ENCODE measurements at regions not wholly inside any gene's neighbourhood (a gene's known extent, or its start where the extent isn't known, plus 50 kb on each side); places are given as distances from the start of the nearest gene placed in this dataset.

DNA sequence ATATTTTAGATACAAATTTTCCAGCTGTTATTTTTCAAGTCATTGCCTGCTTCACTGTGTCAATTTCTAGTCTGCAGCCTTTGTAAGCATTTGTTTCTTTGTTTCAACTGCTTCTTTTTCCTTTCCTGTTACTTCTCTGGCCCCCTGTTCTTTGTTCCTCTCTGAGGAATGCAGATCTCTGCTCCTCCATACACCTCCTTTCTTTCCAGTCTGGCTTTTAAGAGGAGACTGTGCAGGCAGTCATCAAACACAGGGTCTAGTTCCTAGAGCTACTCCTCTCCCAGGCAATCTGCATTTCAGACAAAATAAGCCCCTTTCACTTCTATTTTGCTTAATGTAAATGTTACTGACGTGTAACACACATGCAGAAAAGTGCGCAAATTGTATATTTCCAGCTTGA, 502.9 kb downstream of the PDCD6IP start:
- in situ Hi-C loops (cut with MboI) (no loop called here), intact Hi-C loops (cut with micrococcal nuclease; ENCODE audit: unreplicated experiment) (no loop called here)
- DNase-seq (ENCODE audit: low read depth, low spot score) (no peak), FAIRE-seq (no peak), ATAC-seq (no peak)
- no peak overlapping the region for H2AFZ ChIP-seq (ENCODE audit: control insufficient read depth, low read depth, low read length)
- no peaks in the 10 kb centered on the region for H3K27me3 ChIP-seq (replicated peaks in 1 of 2; ENCODE audit: control insufficient read depth in 2 of 2, insufficient read depth in 2 of 2, low read length in 1 of 2)
- CTCF ChIA-PET, result no interaction called here
- SMC1A ChIA-PET (ENCODE audit: uncharacterized antibody, unreplicated experiment), result interaction anchor here (0.9 kb wide), 1 partner anchor 41 kb away, joined by 3 read pairs; no protein-coding TSS in a partner anchor
- RAD21 ChIA-PET (ENCODE audit: unreplicated experiment), result no interaction called here
- BruUV-seq (replicated peaks), result no TSS peak
- TF ChIP-seq POLR2AphosphoS5 (IDR thresholded peaks at IDR 0.05; ENCODE audit: low read length), result no peak
- TF ChIP-seq ZNF217 (IDR thresholded peaks at IDR 0.05), result no peak
- no peak for TF ChIP-seq SREBF2 (IDR thresholded peaks at IDR 0.05; ENCODE audit: low read length)
- TF ChIP-seq TCF3 (IDR thresholded peaks at IDR 0.05; ENCODE audit: borderline replicate concordance, insufficient read depth, low read depth, low read length), result no peak
- no peak for TF ChIP-seq FOXK2 (IDR thresholded peaks at IDR 0.05)
- no peak for TF ChIP-seq BACH1 (IDR thresholded peaks at IDR 0.05; ENCODE audit: borderline replicate concordance)
- TF ChIP-seq HDGF (IDR thresholded peaks at IDR 0.05), result no peak
- no peak for TF ChIP-seq TCF12 (IDR thresholded peaks at IDR 0.05; ENCODE audit: low read depth, low read length)
- no peak for TF ChIP-seq KDM1A (IDR thresholded peaks at IDR 0.05; ENCODE audit: borderline replicate concordance)
- TF ChIP-seq ESRRA (IDR thresholded peaks at IDR 0.05; ENCODE audit: low read length), result no peak
- no peak for TF ChIP-seq ZNF622 (IDR thresholded peaks at IDR 0.05)
- no peak for TF ChIP-seq ZNF384 (IDR thresholded peaks at IDR 0.05; ENCODE audit: borderline replicate concordance, low read depth, low read length)
- no peak for TF ChIP-seq JUNB (IDR thresholded peaks at IDR 0.05)
- no peak for TF ChIP-seq CEBPB (IDR thresholded peaks at IDR 0.05; ENCODE audit: borderline replicate concordance in 1 of 2, low read depth in 2 of 2, low read length in 2 of 2)
- no peaks in the 10 kb centered on the region for H3K9me3 ChIP-seq (replicated peaks; ENCODE audit: control insufficient read depth, insufficient read depth, low read length)
- no peak overlapping the region for H3K4me2 ChIP-seq (ENCODE audit: control insufficient read depth, insufficient read depth)
- H4K20me1 ChIP-seq (ENCODE audit: control insufficient read depth, insufficient read depth), result no peaks in the 10 kb centered on the region
- H3K36me3 ChIP-seq (ENCODE audit: control insufficient read depth in 2 of 2, insufficient read depth in 2 of 2, low read length in 1 of 2), result no peaks in the 10 kb centered on the region
- H3K4me3 ChIP-seq, result no peak overlapping the region
- H3K4me1 ChIP-seq (ENCODE audit: control insufficient read depth, insufficient read depth, low read length), result no peaks in the 10 kb centered on the region
- POLR2A ChIA-PET, result no interaction called here
- no peak overlapping the region for H3K9ac ChIP-seq (ENCODE audit: control insufficient read depth, insufficient read depth, low read length)
- 50% methylated on average over 2 of the region's 2 CpGs for WGBS (ENCODE audit: insufficient coverage, insufficient replicate concordance, low lambda C conversion rate, missing lambda C conversion rate)
- H3K79me2 ChIP-seq (ENCODE audit: control insufficient read depth, insufficient read depth, low read length), result no peaks in the 10 kb centered on the region
- H3K27ac ChIP-seq (ENCODE audit: control insufficient read depth, insufficient read depth), result no peak overlapping the region
